ENCODE measurements at regions not wholly inside any gene's neighbourhood (a gene's known extent, or its start where the extent isn't known, plus 50 kb on each side); places are given as distances from the start of the nearest gene placed in this dataset.

- no peak for TF ChIP-seq JUND (IDR thresholded peaks at IDR 0.05; ENCODE audit: low read depth)
- in situ Hi-C loops (cut with HindIII; ENCODE audit: low pct_unique_long_range_greater_than_20kb, low sequenced_read_pairs): no loop called here
- DNase-seq (ENCODE audit: low read depth in 1 of 2, low spot score in 1 of 2): no peak
Observed at GRCh38 chr11:97854877-97855276, 1165.9 kb upstream of the CNTN5 start.

GRCh38 chr11:97856666-97857065, 1164.1 kb upstream of the CNTN5 start:
- DNase-seq (ENCODE audit: low read depth in 1 of 2, low spot score in 1 of 2): no peak
- in situ Hi-C loops (cut with HindIII; ENCODE audit: low pct_unique_long_range_greater_than_20kb, low sequenced_read_pairs): no loop called here
- no peak for TF ChIP-seq JUND (IDR thresholded peaks at IDR 0.05; ENCODE audit: low read depth)

- in situ Hi-C loops (cut with HindIII; ENCODE audit: low pct_unique_long_range_greater_than_20kb, low sequenced_read_pairs): no loop called here
- DNase-seq (ENCODE audit: low read depth in 1 of 2, low spot score in 1 of 2): no peak
- no peak for TF ChIP-seq JUND (IDR thresholded peaks at IDR 0.05; ENCODE audit: low read depth)
Observed at GRCh38 chr11:97860237-97860636, 1160.5 kb upstream of the CNTN5 start.

- in situ Hi-C loops (cut with HindIII; ENCODE audit: low pct_unique_long_range_greater_than_20kb, low sequenced_read_pairs): no loop called here
- TF ChIP-seq JUND (IDR thresholded peaks at IDR 0.05; ENCODE audit: low read depth): no peak
- no peak for DNase-seq (ENCODE audit: low read depth in 1 of 2, low spot score in 1 of 2)
Observed at GRCh38 chr11:97862021-97862420, 1158.7 kb upstream of the CNTN5 start.

- DNase-seq (ENCODE audit: low read depth in 1 of 2, low spot score in 1 of 2): no peak
- no peak for TF ChIP-seq JUND (IDR thresholded peaks at IDR 0.05; ENCODE audit: low read depth)
- in situ Hi-C loops (cut with HindIII; ENCODE audit: low pct_unique_long_range_greater_than_20kb, low sequenced_read_pairs): no loop called here
Observed at GRCh38 chr11:97865424-97866012, 1155.2 kb upstream of the CNTN5 start.

- no peak for DNase-seq (ENCODE audit: low read depth in 1 of 2, low spot score in 1 of 2)
- in situ Hi-C loops (cut with HindIII; ENCODE audit: low pct_unique_long_range_greater_than_20kb, low sequenced_read_pairs): no loop called here
- no peak for TF ChIP-seq JUND (IDR thresholded peaks at IDR 0.05; ENCODE audit: low read depth)
Observed at GRCh38 chr11:97871816-97872215, 1148.9 kb upstream of the CNTN5 start.

- in situ Hi-C loops (cut with HindIII; ENCODE audit: low pct_unique_long_range_greater_than_20kb, low sequenced_read_pairs): no loop called here
- no peak for DNase-seq (ENCODE audit: low read depth in 1 of 2, low spot score in 1 of 2)
- TF ChIP-seq JUND (IDR thresholded peaks at IDR 0.05; ENCODE audit: low read depth): no peak
Observed at GRCh38 chr11:97880209-97880608, 1140.5 kb upstream of the CNTN5 start.

GRCh38 chr11:97883086-97883485, 1137.7 kb upstream of the CNTN5 start:
- in situ Hi-C loops (cut with HindIII; ENCODE audit: low pct_unique_long_range_greater_than_20kb, low sequenced_read_pairs): no loop called here
- no peak for DNase-seq (ENCODE audit: low read depth in 1 of 2, low spot score in 1 of 2)
- TF ChIP-seq JUND (IDR thresholded peaks at IDR 0.05; ENCODE audit: low read depth): no peak

- in situ Hi-C loops (cut with HindIII; ENCODE audit: low pct_unique_long_range_greater_than_20kb, low sequenced_read_pairs): no loop called here
- no peak for DNase-seq (ENCODE audit: low read depth in 1 of 2, low spot score in 1 of 2)
- no peak for TF ChIP-seq JUND (IDR thresholded peaks at IDR 0.05; ENCODE audit: low read depth)
Observed at GRCh38 chr11:97888641-97889040, 1132.1 kb upstream of the CNTN5 start.

GRCh38 chr11:97890466-97890865, 1130.3 kb upstream of the CNTN5 start:
- in situ Hi-C loops (cut with HindIII; ENCODE audit: low pct_unique_long_range_greater_than_20kb, low sequenced_read_pairs): no loop called here
- TF ChIP-seq JUND (IDR thresholded peaks at IDR 0.05; ENCODE audit: low read depth): no peak
- no peak for DNase-seq (ENCODE audit: low read depth in 1 of 2, low spot score in 1 of 2)

GRCh38 chr11:97893612-97894011, 1127.1 kb upstream of the CNTN5 start:
- in situ Hi-C loops (cut with HindIII; ENCODE audit: low pct_unique_long_range_greater_than_20kb, low sequenced_read_pairs): no loop called here
- no peak for TF ChIP-seq JUND (IDR thresholded peaks at IDR 0.05; ENCODE audit: low read depth)
- DNase-seq (ENCODE audit: low read depth in 1 of 2, low spot score in 1 of 2): no peak

GRCh38 chr11:97894978-97895377, 1125.8 kb upstream of the CNTN5 start:
- no peak for DNase-seq (ENCODE audit: low read depth in 1 of 2, low spot score in 1 of 2)
- in situ Hi-C loops (cut with HindIII; ENCODE audit: low pct_unique_long_range_greater_than_20kb, low sequenced_read_pairs): no loop called here
- no peak for TF ChIP-seq JUND (IDR thresholded peaks at IDR 0.05; ENCODE audit: low read depth)

- in situ Hi-C loops (cut with HindIII; ENCODE audit: low pct_unique_long_range_greater_than_20kb, low sequenced_read_pairs): no loop called here
- no peak for TF ChIP-seq JUND (IDR thresholded peaks at IDR 0.05; ENCODE audit: low read depth)
- no peak for DNase-seq (ENCODE audit: low read depth in 1 of 2, low spot score in 1 of 2)
Observed at GRCh38 chr11:97895572-97895971, 1125.2 kb upstream of the CNTN5 start.

GRCh38 chr11:97902828-97903227, 1117.9 kb upstream of the CNTN5 start:
- TF ChIP-seq JUND (IDR thresholded peaks at IDR 0.05; ENCODE audit: low read depth): no peak
- in situ Hi-C loops (cut with HindIII; ENCODE audit: low pct_unique_long_range_greater_than_20kb, low sequenced_read_pairs): no loop called here
- DNase-seq (ENCODE audit: low read depth in 1 of 2, low spot score in 1 of 2): no peak

Data from T47D (cell line).